HepG2 (cell line): ENCODE measurements at regions not wholly inside any gene's neighbourhood (a gene's known extent, or its start where the extent isn't known, plus 50 kb on each side); places are given as distances from the start of the nearest gene placed in this dataset.

ENCODE experiments used
- ATAC-seq: fragments of 200-7000 bp; cut with Tn5 transposase; 3 replicates; pipeline ENCODE4 v1.9.1; 2020; ENCODE audit warnings: mild to moderate bottlenecking, moderate library complexity
- BruUV-seq: library from RNA; stranded (reverse); fragments of 400-500 nt; replicated peaks from 2 replicates; lab custom pipeline; 2021; lab: Mats Ljungman, UMichigan
- CTCF ChIA-PET: fragments of 300-600 bp; formaldehyde crosslinking; extraction: SDS; loops from one replicate; lab custom pipeline; 2021; ENCODE audit warnings: low total read pairs, inconsistent platforms, low intra/inter-chr PET ratio; lab: Yijun Ruan, JAX
- POLR2A ChIA-PET: fragments of 350-600 bp; sonication (Branson Sonifier 250); formaldehyde crosslinking; loops from one replicate; lab custom pipeline; 2020; ENCODE audit warnings: antibody characterized with exemption, inconsistent platforms; lab: Yijun Ruan, JAX
- DNase-seq: peaks from one replicate; pipeline ENCODE4 v3.0.0-alpha.2; 2015; ENCODE audit warnings: low spot score
- FAIRE-seq: peaks from 3 replicates; lab custom pipeline; 2011; peaks lifted over from hg19 to GRCh38; lab: Jason Lieb, UNC
- H2AFZ ChIP-seq: one replicate; pipeline ENCODE4 v1.6.1; 2011; ENCODE audit warnings: low read length, inconsistent platforms
- H3K27ac ChIP-seq: fragments of 300-600 bp; 3 replicates; pipeline ENCODE4 v1.8.0; 2011; ENCODE audit warnings: mixed run types, mild to moderate bottlenecking, mixed read lengths, low read length, inconsistent platforms; ENCODE audit not compliant: insufficient read depth; ENCODE audit errors: extremely low read length
- H3K27me3 ChIP-seq, 2 experiments: fragments of 200-600 bp in 1 of 2; 2 replicates in 1 of 2; 3 replicates in 1 of 2; pipeline versions ENCODE4 v1.6.0 to v1.8.0; 2011; ENCODE audit warnings: low read length in 2 of 2, mild to moderate bottlenecking in 2 of 2, moderate library complexity in 2 of 2, inconsistent platforms in 1 of 2; ENCODE audit not compliant: insufficient read depth in 2 of 2, control insufficient read depth in 1 of 2
- H3K36me3 ChIP-seq, 2 experiments: fragments of 200-600 bp in 1 of 2; replicated peaks in 1 of 2; 2 replicates in 1 of 2; 3 replicates in 1 of 2; pipeline versions ENCODE4 v1.5.1 to v1.8.0; 2011; ENCODE audit warnings: low read length in 2 of 2, inconsistent platforms in 1 of 2; ENCODE audit not compliant: insufficient read depth in 2 of 2, control insufficient read depth in 1 of 2
- H3K4me1 ChIP-seq: 2 replicates; pipeline ENCODE4 v1.5.1; 2012; ENCODE audit warnings: low read length, inconsistent platforms; ENCODE audit not compliant: insufficient read depth
- H3K4me2 ChIP-seq: 2 replicates; pipeline ENCODE4 v1.6.0; 2011; ENCODE audit warnings: low read depth, low read length, inconsistent platforms
- H3K4me3 ChIP-seq, 3 experiments: fragments of 200-600 bp in 1 of 3; sonication (generic), shearing (Covaris generic) in 1 of 3; replicated peaks in 1 of 3; 2 replicates each; pipeline ENCODE4 v1.5.1; 2011 to 2016; ENCODE audit warnings: low read length in 3 of 3, inconsistent platforms in 2 of 3, low read depth in 2 of 3, mild to moderate bottlenecking in 2 of 3, control low read depth in 1 of 3, mixed read lengths in 1 of 3; ENCODE audit not compliant: insufficient read depth in 1 of 3
- H3K79me2 ChIP-seq: one replicate; pipeline ENCODE4 v1.6.1; 2011; ENCODE audit warnings: low read length, inconsistent platforms; ENCODE audit not compliant: insufficient read depth
- H3K9ac ChIP-seq: 2 replicates; pipeline ENCODE4 v1.6.0; 2011; ENCODE audit warnings: mild to moderate bottlenecking, low read depth, low read length, inconsistent platforms; ENCODE audit not compliant: insufficient read depth
- H3K9me3 ChIP-seq: 2 replicates; pipeline ENCODE4 v1.5.1; 2012; ENCODE audit warnings: mild to moderate bottlenecking, low read length
- H4K20me1 ChIP-seq: 2 replicates; pipeline ENCODE4 v1.6.0; 2011; ENCODE audit warnings: inconsistent platforms, mild to moderate bottlenecking, low read length, moderate library complexity; ENCODE audit not compliant: insufficient read depth
- HNF4A ChIP-seq: sonication (generic); formaldehyde crosslinking; IDR thresholded peaks from 2 replicates; pipeline ENCODE4 v1.4.0; 2020; ENCODE audit warnings: missing genetic modification reagents
- MED1 ChIP-seq: sonication (generic); formaldehyde crosslinking; IDR thresholded peaks from 2 replicates; pipeline ENCODE4 v1.4.0; 2020; ENCODE audit warnings: missing genetic modification reagents
- MYNN ChIP-seq: sonication (generic); formaldehyde crosslinking; IDR thresholded peaks from 2 replicates; pipeline ENCODE4 v1.4.0; 2020; ENCODE audit warnings: mild to moderate bottlenecking, low read depth, missing genetic modification reagents
- PAX8 ChIP-seq: sonication (generic); formaldehyde crosslinking; IDR thresholded peaks from 2 replicates; pipeline ENCODE4 v1.8.0; 2022; ENCODE audit warnings: mild to moderate bottlenecking, missing genetic modification reagents, borderline replicate concordance
- POGZ ChIP-seq: sonication (generic); formaldehyde crosslinking; IDR thresholded peaks from 2 replicates; pipeline ENCODE4 v1.4.0; 2020; ENCODE audit warnings: mild to moderate bottlenecking, missing genetic modification reagents
- SAP130 ChIP-seq: IDR thresholded peaks from 2 replicates; pipeline ENCODE4 v1.6.1; 2016; ENCODE audit warnings: low read depth
- SCMH1 ChIP-seq: sonication (generic); formaldehyde crosslinking; IDR thresholded peaks from 2 replicates; pipeline ENCODE4 v1.9.0; 2021; ENCODE audit warnings: missing genetic modification reagents, mild to moderate bottlenecking, borderline replicate concordance
- SIN3B ChIP-seq: fragments of 150-350 bp; IDR thresholded peaks from 2 replicates; pipeline ENCODE4 v1.6.1; 2014; ENCODE audit warnings: low read length
- SOX13 ChIP-seq, 3 experiments: fragments of 450-650 bp in 1 of 3; sonication (generic) in 1 of 3; formaldehyde crosslinking in 1 of 3; IDR thresholded peaks in 2 of 3; conservative IDR thresholded peaks in 1 of 3; 2 replicates each; pipeline versions ENCODE4 v1.5.0 to v1.6.1; 2016 to 2020; ENCODE audit warnings: antibody characterized with exemption in 1 of 3, mild to moderate bottlenecking in 1 of 3, missing compliant biosample characterization in 1 of 3, missing genetic modification reagents in 1 of 3, moderate library complexity in 1 of 3
- TEAD3 ChIP-seq: optimal IDR thresholded peaks from 2 replicates; pipeline ENCODE3; 2016; ENCODE audit warnings: borderline replicate concordance
- ZNF3 ChIP-seq: IDR thresholded peaks from 2 replicates; pipeline ENCODE4 v1.7.0; 2017; ENCODE audit warnings: inconsistent platforms
- ZNF343 ChIP-seq: sonication (generic); formaldehyde crosslinking; IDR thresholded peaks from 2 replicates; pipeline ENCODE4 v1.4.0; 2020; ENCODE audit warnings: mild to moderate bottlenecking, missing genetic modification reagents
- ZNF75D ChIP-seq: sonication (generic); formaldehyde crosslinking; IDR thresholded peaks from 2 replicates; pipeline ENCODE4 v1.8.1; 2023; ENCODE audit warnings: missing genetic modification reagents, mild to moderate bottlenecking, borderline replicate concordance
- ZNF792 ChIP-seq: IDR thresholded peaks from 2 replicates; pipeline ENCODE4 v1.6.1; 2016
- WGBS: methylation state at CpG from one replicate; pipeline ENCODE4 v1.1.6; 2017; ENCODE audit warnings: low lambda C conversion rate; 5-methylcytosine and 5-hydroxymethylcytosine counted together
- in situ Hi-C: cut with HindIII; loops from 2 replicates; pipeline ENCODE4 v1.10.0; 2017; ENCODE audit warnings: low pct_unique_long_range_greater_than_20kb; ENCODE audit not compliant: extremely low pct_ligation_motif_present
- intact Hi-C: fragments of 100-400 bp; cut with micrococcal nuclease; formaldehyde crosslinking; loops from one replicate; pipeline ENCODE4 v1.10.0; 2022; ENCODE audit not compliant: unreplicated experiment
- TF ChIP-seq, protein P1 (sequence below): sonication (generic); formaldehyde crosslinking; IDR thresholded peaks from 2 replicates; pipeline ENCODE4 v1.5.1; 2020; ENCODE audit warnings: mild to moderate bottlenecking, missing genetic modification reagents

DNA sequence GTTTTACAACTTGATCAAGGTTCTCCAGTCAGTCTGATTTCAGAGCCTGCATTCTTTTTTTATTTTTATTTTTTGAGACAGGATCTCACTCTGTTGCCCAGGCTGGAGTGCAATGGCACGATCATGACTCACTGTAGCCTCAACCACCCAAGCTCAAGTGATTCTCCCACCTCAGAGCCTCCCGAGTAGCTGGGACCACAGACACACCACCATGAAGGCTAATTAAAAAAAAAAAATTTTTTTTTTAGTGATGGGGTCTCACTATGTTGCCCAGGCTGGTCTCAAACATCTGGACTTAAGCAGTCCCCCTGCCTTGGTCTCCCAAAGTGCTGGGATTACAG is 117.2 kb upstream of the NAV2 start (continued):
- no peak for TF ChIP-seq SAP130 (CRISPR knock-in tag)

DNA sequence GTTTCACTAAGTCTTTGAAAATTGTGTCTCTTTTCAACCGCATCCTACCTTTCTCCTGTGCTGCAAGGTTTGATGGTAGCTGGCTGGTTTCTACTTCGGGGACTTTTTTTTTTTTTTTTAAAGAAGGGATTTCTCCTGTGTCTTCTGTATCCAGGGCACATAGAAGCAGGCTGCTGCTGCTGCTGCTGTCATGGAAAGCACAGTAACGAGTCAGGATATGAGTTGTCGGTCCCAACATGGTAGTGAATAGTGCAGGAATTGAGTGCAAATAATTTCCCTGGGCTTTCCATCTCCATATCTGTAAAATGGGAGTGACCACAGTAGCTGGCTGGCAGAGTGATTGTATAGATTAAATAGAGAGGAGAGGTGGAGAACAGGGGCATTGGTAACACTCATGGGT is 118.3 kb upstream of the NAV2 start:
- FAIRE-seq: no peak
- H3K79me2 ChIP-seq: no peaks in the 10 kb centered on the region
- ATAC-seq: no peak
- DNase-seq: no peak
- H3K4me3 ChIP-seq: no peak overlapping the region
- no TSS peak for BruUV-seq
- H3K4me2 ChIP-seq: no peak overlapping the region
- H3K4me1 ChIP-seq: peaks cover 4% of the 10 kb centered on the region; the same call in 1 of the 2 replicates
- H3K9ac ChIP-seq: no peak overlapping the region
- POLR2A ChIA-PET: no interaction called here
- no peak overlapping the region for H3K27ac ChIP-seq
- H2AFZ ChIP-seq: no peak overlapping the region
- WGBS: 47% methylated on average over 4 of the region's 4 CpGs
- in situ Hi-C loops (no loop called here), intact Hi-C loops (no loop called here)
- no peaks in the 10 kb centered on the region for H3K9me3 ChIP-seq
- CTCF ChIA-PET: no interaction called here
- no peaks in the 10 kb centered on the region for H4K20me1 ChIP-seq
- H3K27me3 ChIP-seq: peaks cover 0 to 12% of the 10 kb centered on the region in 2 experiments; a peak in 1 of 5 replicates
- TF ChIP-seq ZNF343 (CRISPR knock-in tag) (no peak), ZNF3 (CRISPR knock-in tag) (no peak), PAX8 (CRISPR knock-in tag) (no peak), SOX13 (IDR thresholded peaks at IDR 0.05) (no peak), SOX13 (CRISPR knock-in tag; conservative IDR thresholded peaks at IDR 0.05 in 1 of 2, IDR thresholded peaks at IDR 0.05 in 1 of 2) (no peak), POGZ (CRISPR knock-in tag) (no peak), TEAD3 (CRISPR knock-in tag) (no peak), SCMH1 (CRISPR knock-in tag) (no peak), HNF4A (CRISPR knock-in tag) (no peak), ZNF75D (CRISPR knock-in tag) (no peak), ZNF792 (CRISPR knock-in tag) (no peak), SIN3B (no peak), MYNN (CRISPR knock-in tag) (no peak), MED1 (CRISPR knock-in tag) (no peak)
- TF ChIP-seq, protein P1, sequence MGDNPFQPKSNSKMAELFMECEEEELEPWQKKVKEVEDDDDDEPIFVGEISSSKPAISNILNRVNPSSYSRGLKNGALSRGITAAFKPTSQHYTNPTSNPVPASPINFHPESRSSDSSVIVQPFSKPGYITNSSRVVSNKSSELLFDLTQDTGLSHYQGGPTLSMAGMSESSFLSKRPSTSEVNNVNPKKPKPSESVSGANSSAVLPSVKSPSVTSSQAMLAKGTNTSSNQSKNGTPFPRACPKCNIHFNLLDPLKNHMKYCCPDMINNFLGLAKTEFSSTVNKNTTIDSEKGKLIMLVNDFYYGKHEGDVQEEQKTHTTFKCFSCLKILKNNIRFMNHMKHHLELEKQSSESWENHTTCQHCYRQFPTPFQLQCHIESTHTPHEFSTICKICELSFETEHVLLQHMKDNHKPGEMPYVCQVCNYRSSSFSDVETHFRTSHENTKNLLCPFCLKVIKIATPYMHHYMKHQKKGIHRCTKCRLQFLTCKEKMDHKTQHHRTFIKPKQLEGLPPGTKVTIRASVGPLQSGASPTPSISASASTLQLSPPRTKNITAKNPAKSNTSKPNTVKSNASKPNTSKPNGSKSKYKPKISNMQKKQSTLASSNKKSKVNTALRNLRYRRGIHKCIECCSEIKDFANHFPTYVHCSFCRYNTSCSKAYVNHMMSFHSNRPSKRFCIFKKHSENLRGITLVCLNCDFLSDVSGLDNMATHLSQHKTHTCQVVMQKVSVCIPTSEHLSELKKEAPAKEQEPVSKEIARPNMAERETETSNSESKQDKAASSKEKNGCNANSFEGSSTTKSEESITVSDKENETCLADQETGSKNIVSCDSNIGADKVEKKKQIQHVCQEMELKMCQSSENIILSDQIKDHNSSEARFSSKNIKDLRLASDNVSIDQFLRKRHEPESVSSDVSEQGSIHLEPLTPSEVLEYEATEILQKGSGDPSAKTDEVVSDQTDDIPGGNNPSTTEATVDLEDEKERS: no peak
- TF ChIP-seq, all 625 proteins: peak for 0
- no peaks in the 10 kb centered on the region for H3K36me3 ChIP-seq
